ENCODE measurements at regions not wholly inside any gene's neighbourhood (a gene's known extent, or its start where the extent isn't known, plus 50 kb on each side); places are given as distances from the start of the nearest gene placed in this dataset.

GRCh38 chr10:8318956-8319355 lies 264.5 kb downstream of the GATA3 start:
- no peaks in the 10 kb centered on the region for H3K36me3 Mint-ChIP-seq (ENCODE audit: low read depth)
- CTCF ChIA-PET, result interaction anchor here (1.1 kb wide), 1 partner anchor 126 kb away, joined by 3 read pairs; no protein-coding TSS in a partner anchor
- no peak overlapping the region for H3K4me3 Mint-ChIP-seq
- no peak overlapping the region for H3K27ac ChIP-seq (ENCODE audit: low read depth in 1 of 2, low read length in 2 of 2)
- H3K9me3 ChIP-seq (ENCODE audit: control insufficient read depth in 1 of 2, insufficient read depth in 1 of 2, low read length in 2 of 2), result no peaks in the 10 kb centered on the region
- no peaks in the 10 kb centered on the region for H3K27me3 ChIP-seq (ENCODE audit: control insufficient read depth in 1 of 2, insufficient read depth in 2 of 2, low read length in 2 of 2)
- no peak for ATAC-seq (ENCODE audit: poor library complexity)
- H3K36me3 ChIP-seq (ENCODE audit: insufficient read depth, low read length), result no peaks in the 10 kb centered on the region
- intact Hi-C loops (cut with DNase I, micrococcal nuclease), result no loop called here
- H3K27me3 Mint-ChIP-seq, result no peaks in the 10 kb centered on the region
- no peak overlapping the region for H3K27ac Mint-ChIP-seq
- no peak for TF ChIP-seq CTCF (IDR thresholded peaks at IDR 0.05)
- no peak overlapping the region for H3K4me3 ChIP-seq (ENCODE audit: low read length)
- no peak for DNase-seq
- no peaks in the 10 kb centered on the region for H3K9me3 Mint-ChIP-seq
- no peaks in the 10 kb centered on the region for H3K4me1 Mint-ChIP-seq (ENCODE audit: low read depth)
- POLR2A ChIA-PET, result no interaction called here
- H3K4me1 ChIP-seq (ENCODE audit: insufficient read depth, low read length), result no peaks in the 10 kb centered on the region

GRCh38 chr10:8319704-8320103 lies 265.2 kb downstream of the GATA3 start:
- Histone ChIP-seq H3K4me3 (ENCODE audit: low read length) (no peak overlapping the region), H3K27ac (ENCODE audit: low read depth in 1 of 2, low read length in 2 of 2) (no peak overlapping the region), H3K27me3 (ENCODE audit: control insufficient read depth in 1 of 2, insufficient read depth in 2 of 2, low read length in 2 of 2) (no peaks in the 10 kb centered on the region), H3K36me3 (ENCODE audit: insufficient read depth, low read length) (no peaks in the 10 kb centered on the region), H3K4me1 (ENCODE audit: insufficient read depth, low read length) (no peaks in the 10 kb centered on the region), H3K9me3 (ENCODE audit: control insufficient read depth in 1 of 2, insufficient read depth in 1 of 2, low read length in 2 of 2) (no peaks in the 10 kb centered on the region)
- intact Hi-C loops (cut with DNase I, micrococcal nuclease), result loop anchor here in 1 of 2 experiments (5.0 kb wide), 1 partner anchor 128 kb away; no protein-coding TSS in a partner anchor
- POLR2A ChIA-PET, result no interaction called here
- H3K36me3 Mint-ChIP-seq (ENCODE audit: low read depth), result no peaks in the 10 kb centered on the region
- CTCF ChIA-PET, result interaction anchor here (1.1 kb wide), 1 partner anchor 125 kb away, joined by 3 read pairs; no protein-coding TSS in a partner anchor
- TF ChIP-seq CTCF (IDR thresholded peaks at IDR 0.05), result no peak
- no peak for DNase-seq
- no peak overlapping the region for H3K27ac Mint-ChIP-seq
- H3K4me3 Mint-ChIP-seq, result no peak overlapping the region
- H3K4me1 Mint-ChIP-seq (ENCODE audit: low read depth), result no peaks in the 10 kb centered on the region
- no peak for ATAC-seq (ENCODE audit: poor library complexity)
- no peaks in the 10 kb centered on the region for H3K27me3 Mint-ChIP-seq
- no peaks in the 10 kb centered on the region for H3K9me3 Mint-ChIP-seq

- H3K27ac Mint-ChIP-seq, result no peak overlapping the region
- intact Hi-C loops (cut with DNase I, micrococcal nuclease), result loop anchor here in 1 of 2 experiments (5.0 kb wide), 1 partner anchor 125 kb away; no protein-coding TSS in a partner anchor
- ChIA-PET POLR2A (interaction anchor here (0.6 to 1.0 kb wide), 2 partner anchors 14 to 21 kb away, joined by 3 read pairs; no protein-coding TSS in a partner anchor), CTCF (no interaction called here)
- Histone ChIP-seq H3K27ac (ENCODE audit: low read depth in 1 of 2, low read length in 2 of 2) (no peak overlapping the region), H3K27me3 (ENCODE audit: control insufficient read depth in 1 of 2, insufficient read depth in 2 of 2, low read length in 2 of 2) (no peaks in the 10 kb centered on the region), H3K4me3 (ENCODE audit: low read length) (no peak overlapping the region), H3K36me3 (ENCODE audit: insufficient read depth, low read length) (no peaks in the 10 kb centered on the region), H3K4me1 (ENCODE audit: insufficient read depth, low read length) (peaks cover 8% of the 10 kb centered on the region), H3K9me3 (ENCODE audit: control insufficient read depth in 1 of 2, insufficient read depth in 1 of 2, low read length in 2 of 2) (no peaks in the 10 kb centered on the region)
- DNase-seq (no peak), ATAC-seq (ENCODE audit: poor library complexity) (no peak)
- no peak overlapping the region for H3K4me3 Mint-ChIP-seq
- H3K36me3 Mint-ChIP-seq (ENCODE audit: low read depth), result no peaks in the 10 kb centered on the region
- no peaks in the 10 kb centered on the region for H3K9me3 Mint-ChIP-seq
- H3K4me1 Mint-ChIP-seq (ENCODE audit: low read depth), result peaks cover 17% of the 10 kb centered on the region
- H3K27me3 Mint-ChIP-seq, result no peaks in the 10 kb centered on the region
- TF ChIP-seq CTCF (IDR thresholded peaks at IDR 0.05), result no peak
Observed at GRCh38 chr10:8321990-8322389, 267.5 kb downstream of the GATA3 start.

Measured in CD4-positive, alpha-beta T cell (primary cell).